MCF 10A (cell line): ENCODE measurements at regions not wholly inside any gene's neighbourhood (a gene's known extent, or its start where the extent isn't known, plus 50 kb on each side); places are given as distances from the start of the nearest gene placed in this dataset.
A peak's percentile ranks its signal among the peaks of the same experiment; 100 is the strongest.

ENCODE experiments used
- BruUV-seq: library from RNA; stranded (reverse); fragments of 400-500 nt; replicated peaks from 2 replicates; lab custom pipeline; 2021; lab: Mats Ljungman, UMichigan
- CTCF ChIA-PET: fragments of 300-600 bp; sonication (Branson Sonifier 250); formaldehyde crosslinking; extraction: SDS; loops from one replicate; lab custom pipeline; 2021; ENCODE audit warnings: antibody characterized with exemption, inconsistent platforms; lab: Yijun Ruan, JAX
- POLR2A ChIA-PET: fragments of 300-600, 350-650 bp; sonication (Branson Sonifier 250); formaldehyde crosslinking; extraction: SDS; loops from one replicate; lab custom pipeline; 2020; ENCODE audit warnings: antibody characterized with exemption, inconsistent platforms; lab: Yijun Ruan, JAX
- DNase-seq: peaks from one replicate; pipeline ENCODE4 v3.0.0-alpha.2; 2018; ENCODE audit not compliant: unreplicated experiment
- H3K27ac Mint-ChIP-seq: one replicate; pipeline ENCODE4 v1.8.0; 2022; ENCODE audit warnings: mild to moderate bottlenecking, low read depth, mixed read lengths; ENCODE audit not compliant: unreplicated experiment
- H3K27me3 Mint-ChIP-seq: one replicate; pipeline ENCODE4 v1.8.0; 2022; ENCODE audit warnings: mixed read lengths; ENCODE audit not compliant: insufficient read depth, unreplicated experiment
- H3K36me3 Mint-ChIP-seq: one replicate; pipeline ENCODE4 v1.8.0; 2022; ENCODE audit warnings: mild to moderate bottlenecking, moderate library complexity, mixed read lengths; ENCODE audit not compliant: insufficient read depth, unreplicated experiment
- H3K4me1 Mint-ChIP-seq: one replicate; pipeline ENCODE4 v1.8.0; 2022; ENCODE audit warnings: mixed read lengths; ENCODE audit not compliant: insufficient read depth, unreplicated experiment
- H3K4me3 Mint-ChIP-seq: one replicate; pipeline ENCODE4 v1.8.0; 2022; ENCODE audit warnings: mild to moderate bottlenecking, moderate library complexity, mixed read lengths; ENCODE audit not compliant: unreplicated experiment
- H3K9me3 Mint-ChIP-seq: one replicate; pipeline ENCODE4 v1.8.0; 2022; ENCODE audit warnings: mixed read lengths; ENCODE audit not compliant: unreplicated experiment
- CTCF ChIP-seq: fragments of 200-600 bp; IDR thresholded peaks from one replicate; pipeline ENCODE4 v1.8.0; 2022; ENCODE audit warnings: antibody characterized with exemption, mild to moderate bottlenecking; ENCODE audit not compliant: unreplicated experiment
- intact Hi-C: fragments of 100-400 bp; cut with micrococcal nuclease; formaldehyde crosslinking; loops from 2 replicates; pipeline ENCODE4 v1.14.1; 2022

- no peaks in the 10 kb centered on the region for H3K27me3 Mint-ChIP-seq
- BruUV-seq: no TSS peak
- no peak overlapping the region for H3K27ac Mint-ChIP-seq
- H3K9me3 Mint-ChIP-seq: no peaks in the 10 kb centered on the region
- no peak overlapping the region for H3K4me3 Mint-ChIP-seq
- H3K36me3 Mint-ChIP-seq: no peaks in the 10 kb centered on the region
- peaks cover 15% of the 10 kb centered on the region for H3K4me1 Mint-ChIP-seq
- no peak for TF ChIP-seq CTCF
- POLR2A ChIA-PET: no interaction called here
- DNase-seq: no peak
- CTCF ChIA-PET: interaction anchor here (1.2 kb wide), 1 partner anchor 8 kb away, joined by 3 read pairs; no protein-coding TSS in a partner anchor
- intact Hi-C loops: no loop called here
Observed at GRCh38 chr3:153249906-153250305, 87.9 kb downstream of the RAP2B start.

GRCh38 chr3:153250446-153250845, 88.4 kb downstream of the RAP2B start:
- intact Hi-C loops: no loop called here
- CTCF ChIA-PET: interaction anchor here (0.6 to 1.2 kb wide), 2 partner anchors 9 to 1759 kb away, joined by 3 read pairs; no protein-coding TSS in a partner anchor
- Mint-ChIP-seq H3K4me1 (peaks cover 10% of the 10 kb centered on the region), H3K36me3 (no peaks in the 10 kb centered on the region), H3K27ac (no peak overlapping the region), H3K4me3 (no peak overlapping the region), H3K27me3 (no peaks in the 10 kb centered on the region), H3K9me3 (no peaks in the 10 kb centered on the region)
- BruUV-seq: no TSS peak
- DNase-seq: no peak
- POLR2A ChIA-PET: interaction anchor here (1.4 kb wide), 1 partner anchor 24 kb away, joined by 6 read pairs; no protein-coding TSS in a partner anchor
- TF ChIP-seq CTCF: no peak

GRCh38 chr3:153252963-153253362, 90.9 kb downstream of the RAP2B start:
- CTCF ChIA-PET: no interaction called here

GRCh38 chr3:153254361-153254760, 92.3 kb downstream of the RAP2B start:
- Mint-ChIP-seq H3K27me3 (no peaks in the 10 kb centered on the region), H3K4me3 (no peak overlapping the region), H3K9me3 (no peaks in the 10 kb centered on the region), H3K4me1 (peaks cover 7% of the 10 kb centered on the region), H3K27ac (no peak overlapping the region), H3K36me3 (no peaks in the 10 kb centered on the region)
- no peak for DNase-seq
- BruUV-seq: no TSS peak
- intact Hi-C loops: no loop called here
- no peak for TF ChIP-seq CTCF
- CTCF ChIA-PET: interaction anchor here (0.7 kb wide), 1 partner anchor 12 kb away, joined by 3 read pairs; no protein-coding TSS in a partner anchor
- POLR2A ChIA-PET: interaction anchor here (1.6 kb wide), 1 partner anchor 93 kb away, joined by 7 read pairs; no protein-coding TSS in a partner anchor

More at GRCh38 chr3:153252963-153253362, 90.9 kb downstream of the RAP2B start:
- no peak overlapping the region for H3K27ac Mint-ChIP-seq
- BruUV-seq: no TSS peak
- POLR2A ChIA-PET: interaction anchor here (0.6 to 1.6 kb wide), 4 partner anchors 20 to 92 kb away, joined by 3 to 7 read pairs (median 4); no protein-coding TSS in a partner anchor
- H3K4me1 Mint-ChIP-seq: peaks cover 7% of the 10 kb centered on the region
- no peaks in the 10 kb centered on the region for H3K9me3 Mint-ChIP-seq
- H3K36me3 Mint-ChIP-seq: no peaks in the 10 kb centered on the region
- intact Hi-C loops: no loop called here
- DNase-seq: peak; percentile 19
- no peaks in the 10 kb centered on the region for H3K27me3 Mint-ChIP-seq
- no peak for TF ChIP-seq CTCF
- H3K4me3 Mint-ChIP-seq: no peak overlapping the region
